A549 (cell line): ENCODE measurements at regions not wholly inside any gene's neighbourhood (a gene's known extent, or its start where the extent isn't known, plus 50 kb on each side); places are given as distances from the start of the nearest gene placed in this dataset.
"Not testable (repeated sequence)": the region's sequence is repeated elsewhere in the genome, so short reads cannot be mapped to it uniquely, and the experiment has no call there.

Experiments used
- ATAC-seq, 2 experiments: fragments of 200-7000 bp in 1 of 2; fragments of >200 bp in 1 of 2; cut with Nextera tagmentation in 1 of 2; cut with Tn5 transposase in 1 of 2; 3 replicates each; pipeline versions ENCODE4 v1.8.0 to v1.9.1; 2018 to 2020; ENCODE audit warnings: mild to moderate bottlenecking in 1 of 2, moderate library complexity in 1 of 2
- CTCF ChIA-PET: fragments of 300-600 bp; sonication (Branson Sonifier 250); formaldehyde crosslinking; extraction: SDS; loops from one replicate; lab custom pipeline; 2021; ENCODE audit warnings: antibody characterized with exemption, inconsistent platforms; lab: Yijun Ruan, JAX
- POLR2A ChIA-PET: fragments of 350-600 bp; formaldehyde crosslinking; extraction: SDS; loops from one replicate; lab custom pipeline; 2021; ENCODE audit warnings: antibody characterized with exemption, inconsistent platforms; lab: Yijun Ruan, JAX
- DNase-seq, 2 experiments: peaks; one replicate each; pipeline versions ENCODE4 v3.0.0 to v3.0.0-alpha.2; 2011 to 2016; ENCODE audit warnings: low read depth in 1 of 2, low spot score in 1 of 2
- FAIRE-seq: peaks from 2 replicates; lab custom pipeline; 2011; peaks lifted over from hg19 to GRCh38; lab: Jason Lieb, UNC
- H3K27ac ChIP-seq, 2 experiments: fragments of >200 bp; sonication (Bioruptor Twin); formaldehyde crosslinking; 3 replicates each; pipeline ENCODE4 v1.5.1; 2016 to 2017
- H3K4me1 ChIP-seq: fragments of >200 bp; sonication (Bioruptor Twin); formaldehyde crosslinking; 3 replicates; pipeline ENCODE4 v1.6.1; 2016
- H3K4me2 ChIP-seq: fragments of >200 bp; sonication (Bioruptor Twin); formaldehyde crosslinking; 3 replicates; pipeline ENCODE4 v1.6.1; 2016
- H3K4me3 ChIP-seq: fragments of >200 bp; sonication (Bioruptor Twin); formaldehyde crosslinking; 3 replicates; pipeline ENCODE4 v1.5.1; 2016
- H3K9me3 ChIP-seq: fragments of >200 bp; sonication (Bioruptor Twin); formaldehyde crosslinking; 3 replicates; pipeline ENCODE4 v1.6.1; 2016
- CBX2 ChIP-seq: fragments of 200-600 bp; sonication (generic); IDR thresholded peaks from 2 replicates; pipeline ENCODE4 v1.6.1; 2016; ENCODE audit warnings: low read depth, mild to moderate bottlenecking, borderline replicate concordance
- EHF ChIP-seq: fragments of 250-450 bp; sonication (Bioruptor Pico); IDR thresholded peaks from 2 replicates; pipeline ENCODE4 v1.5.0; 2020; ENCODE audit warnings: mild to moderate bottlenecking
- EP300 ChIP-seq, 2 experiments: fragments of >200 bp; sonication (Bioruptor Twin); formaldehyde crosslinking; IDR thresholded peaks; 2 replicates in 1 of 2; 3 replicates in 1 of 2; pipeline ENCODE4 v1.6.1; 2016 to 2017
- FOSB ChIP-seq: fragments of 250-450 bp; sonication (Bioruptor Pico); IDR thresholded peaks from 2 replicates; pipeline ENCODE4 v1.5.0; 2020; ENCODE audit warnings: mild to moderate bottlenecking, moderate library complexity
- FOSL2 ChIP-seq, 2 experiments: fragments of 450-650 bp in 1 of 2; fragments of >200 bp in 1 of 2; sonication (Bioruptor Twin) in 1 of 2; formaldehyde crosslinking; IDR thresholded peaks; 2 replicates each; pipeline versions ENCODE4 v1.5.0 to v1.6.1; 2016 to 2020; ENCODE audit warnings: mild to moderate bottlenecking in 1 of 2, moderate library complexity in 1 of 2
- GATA3 ChIP-seq: IDR thresholded peaks from 2 replicates; pipeline ENCODE4 v1.6.1; 2012; ENCODE audit warnings: borderline replicate concordance
- HES2 ChIP-seq: fragments of >200 bp; sonication (Bioruptor Twin); formaldehyde crosslinking; IDR thresholded peaks from 2 replicates; pipeline ENCODE4 v1.6.1; 2016
- HEYL ChIP-seq: fragments of 250-450 bp; sonication (Bioruptor Pico); IDR thresholded peaks from 2 replicates; pipeline ENCODE4 v1.8.0; 2021; ENCODE audit warnings: mild to moderate bottlenecking, moderate library complexity
- HOXB13 ChIP-seq: fragments of 250-450 bp; sonication (Bioruptor Pico); IDR thresholded peaks from 2 replicates; pipeline ENCODE4 v1.5.0; 2020; ENCODE audit warnings: low read depth, mild to moderate bottlenecking, moderate library complexity
- KDM5A ChIP-seq: fragments of 200-600 bp; sonication (generic); IDR thresholded peaks from 2 replicates; pipeline ENCODE4 v1.6.1; 2016; ENCODE audit warnings: antibody characterized with exemption, mild to moderate bottlenecking
- MAFK ChIP-seq: fragments of 450-650 bp; IDR thresholded peaks from 2 replicates; pipeline ENCODE4 v1.6.1; 2014; ENCODE audit not compliant: partially characterized antibody
- NPAS2 ChIP-seq: fragments of 250-450 bp; sonication (Bioruptor Pico); IDR thresholded peaks from 2 replicates; pipeline ENCODE4 v1.8.0; 2022; ENCODE audit warnings: mild to moderate bottlenecking, moderate library complexity, borderline replicate concordance
- NR3C1 ChIP-seq: fragments of >200 bp; sonication (Bioruptor Twin); formaldehyde crosslinking; IDR thresholded peaks from 3 replicates; pipeline ENCODE4 v1.6.1; 2017
- PHF8 ChIP-seq: fragments of 200-600 bp; sonication (generic); IDR thresholded peaks from 2 replicates; pipeline ENCODE4 v1.6.1; 2016; ENCODE audit warnings: low read depth, mild to moderate bottlenecking, antibody characterized with exemption, moderate library complexity, borderline replicate concordance
- RCOR1 ChIP-seq: fragments of 150-350 bp; IDR thresholded peaks from 2 replicates; pipeline ENCODE4 v1.6.1; 2014; ENCODE audit warnings: antibody characterized with exemption, low read length, low read depth
- RFX5 ChIP-seq: fragments of 450-650 bp; IDR thresholded peaks from 2 replicates; pipeline ENCODE4 v1.7.1; 2014; ENCODE audit warnings: antibody characterized with exemption, mild to moderate bottlenecking, moderate library complexity
- RNF2 ChIP-seq: fragments of 200-600 bp; sonication (generic); IDR thresholded peaks from 2 replicates; pipeline ENCODE4 v1.6.1; 2016; ENCODE audit warnings: low read depth, mild to moderate bottlenecking, antibody characterized with exemption, moderate library complexity, borderline replicate concordance
- SMC3 ChIP-seq: fragments of >200 bp; sonication (Bioruptor Twin); formaldehyde crosslinking; IDR thresholded peaks from 3 replicates; pipeline ENCODE4 v1.6.1; 2018; ENCODE audit warnings: inconsistent platforms
- TP53 ChIP-seq: fragments of 250-450 bp; sonication (Bioruptor Pico); IDR thresholded peaks from 2 replicates; pipeline ENCODE4 v1.5.0; 2021; ENCODE audit warnings: mild to moderate bottlenecking, moderate library complexity
- ZC3H11A ChIP-seq: fragments of 450-650 bp; IDR thresholded peaks from 2 replicates; pipeline ENCODE4 v1.6.1; 2014; ENCODE audit warnings: antibody characterized with exemption, mild to moderate bottlenecking
- ZFP36 ChIP-seq: fragments of 450-650 bp; IDR thresholded peaks from 2 replicates; pipeline ENCODE4 v1.6.1; 2014; ENCODE audit warnings: borderline replicate concordance; ENCODE audit not compliant: partially characterized antibody
- ZNF302 ChIP-seq: fragments of 250-450 bp; sonication (Bioruptor Pico); IDR thresholded peaks from 2 replicates; pipeline ENCODE4 v1.9.0; 2021; ENCODE audit warnings: inconsistent platforms, mild to moderate bottlenecking, moderate library complexity
- WGBS: methylation state at CpG from one replicate; pipeline ENCODE4 v1.1.6; 2017; ENCODE audit errors: missing lambda C conversion rate; 5-methylcytosine and 5-hydroxymethylcytosine counted together
- TF ChIP-seq, protein P1 (sequence below): fragments of 200-600 bp; sonication (generic); IDR thresholded peaks from 2 replicates; pipeline ENCODE4 v1.6.1; 2016; ENCODE audit warnings: antibody characterized with exemption, mild to moderate bottlenecking, moderate library complexity
- TF ChIP-seq, protein P2 (sequence below): fragments of 150-350 bp; IDR thresholded peaks from 2 replicates; pipeline ENCODE4 v1.6.1; 2014; ENCODE audit warnings: low read depth, mild to moderate bottlenecking, low read length

DNA sequence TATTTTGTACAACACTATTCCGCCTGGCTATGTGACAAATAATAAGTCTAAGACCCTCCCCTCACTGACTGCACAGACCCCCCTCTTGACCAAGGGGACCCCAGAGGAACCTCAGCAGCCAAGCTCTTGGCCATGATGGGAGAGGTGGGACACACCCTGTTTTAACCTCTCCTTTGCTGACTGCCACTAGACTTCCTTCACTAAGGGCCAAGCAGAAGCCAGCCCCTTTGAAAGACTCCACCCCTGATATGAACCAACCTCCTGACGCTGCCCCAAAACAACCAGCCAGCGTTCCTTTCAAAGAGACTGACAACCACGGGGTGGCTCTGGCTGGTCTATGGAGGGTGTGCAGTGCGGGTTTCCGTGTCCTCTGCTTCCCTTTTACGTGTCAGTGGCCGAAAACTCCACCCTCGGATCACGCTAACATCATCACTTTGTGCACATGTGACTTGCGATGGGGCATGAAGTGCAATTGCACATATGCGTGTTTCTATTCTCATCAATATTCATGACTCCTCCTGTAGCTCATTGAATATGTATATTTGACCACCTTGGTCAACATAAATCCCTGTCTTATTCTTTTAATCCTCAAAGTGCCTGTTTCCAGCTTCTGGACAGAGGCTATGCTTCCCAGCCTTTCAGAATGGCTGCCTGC, 643.9 kb downstream of the TBC1D22A start:
- FAIRE-seq (no peak), DNase-seq (no peak), ATAC-seq (no peak)
- no peak overlapping the region for H3K4me3 ChIP-seq
- ChIA-PET POLR2A (no interaction called here), CTCF (no interaction called here)
- no peak for TF ChIP-seq EP300 (IDR thresholded peaks at IDR 0.05)
- TF ChIP-seq, protein P1, sequence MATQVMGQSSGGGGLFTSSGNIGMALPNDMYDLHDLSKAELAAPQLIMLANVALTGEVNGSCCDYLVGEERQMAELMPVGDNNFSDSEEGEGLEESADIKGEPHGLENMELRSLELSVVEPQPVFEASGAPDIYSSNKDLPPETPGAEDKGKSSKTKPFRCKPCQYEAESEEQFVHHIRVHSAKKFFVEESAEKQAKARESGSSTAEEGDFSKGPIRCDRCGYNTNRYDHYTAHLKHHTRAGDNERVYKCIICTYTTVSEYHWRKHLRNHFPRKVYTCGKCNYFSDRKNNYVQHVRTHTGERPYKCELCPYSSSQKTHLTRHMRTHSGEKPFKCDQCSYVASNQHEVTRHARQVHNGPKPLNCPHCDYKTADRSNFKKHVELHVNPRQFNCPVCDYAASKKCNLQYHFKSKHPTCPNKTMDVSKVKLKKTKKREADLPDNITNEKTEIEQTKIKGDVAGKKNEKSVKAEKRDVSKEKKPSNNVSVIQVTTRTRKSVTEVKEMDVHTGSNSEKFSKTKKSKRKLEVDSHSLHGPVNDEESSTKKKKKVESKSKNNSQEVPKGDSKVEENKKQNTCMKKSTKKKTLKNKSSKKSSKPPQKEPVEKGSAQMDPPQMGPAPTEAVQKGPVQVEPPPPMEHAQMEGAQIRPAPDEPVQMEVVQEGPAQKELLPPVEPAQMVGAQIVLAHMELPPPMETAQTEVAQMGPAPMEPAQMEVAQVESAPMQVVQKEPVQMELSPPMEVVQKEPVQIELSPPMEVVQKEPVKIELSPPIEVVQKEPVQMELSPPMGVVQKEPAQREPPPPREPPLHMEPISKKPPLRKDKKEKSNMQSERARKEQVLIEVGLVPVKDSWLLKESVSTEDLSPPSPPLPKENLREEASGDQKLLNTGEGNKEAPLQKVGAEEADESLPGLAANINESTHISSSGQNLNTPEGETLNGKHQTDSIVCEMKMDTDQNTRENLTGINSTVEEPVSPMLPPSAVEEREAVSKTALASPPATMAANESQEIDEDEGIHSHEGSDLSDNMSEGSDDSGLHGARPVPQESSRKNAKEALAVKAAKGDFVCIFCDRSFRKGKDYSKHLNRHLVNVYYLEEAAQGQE, result no peak
- TF ChIP-seq SMC3, result no peak
- TF ChIP-seq TP53 (CRISPR knock-in tag), result no peak
- TF ChIP-seq RCOR1, result no peak
- no peak for TF ChIP-seq KDM5A
- TF ChIP-seq HEYL (CRISPR knock-in tag), result no peak
- TF ChIP-seq ZNF302 (CRISPR knock-in tag), result no peak
- no peaks in the 10 kb centered on the region for H3K9me3 ChIP-seq
- H3K4me2 ChIP-seq, result no peak overlapping the region
- H3K27ac ChIP-seq, result no peak overlapping the region
- 56% methylated on average over 11 of the region's 12 CpGs for WGBS
- H3K4me1 ChIP-seq, result no peaks in the 10 kb centered on the region

DNA sequence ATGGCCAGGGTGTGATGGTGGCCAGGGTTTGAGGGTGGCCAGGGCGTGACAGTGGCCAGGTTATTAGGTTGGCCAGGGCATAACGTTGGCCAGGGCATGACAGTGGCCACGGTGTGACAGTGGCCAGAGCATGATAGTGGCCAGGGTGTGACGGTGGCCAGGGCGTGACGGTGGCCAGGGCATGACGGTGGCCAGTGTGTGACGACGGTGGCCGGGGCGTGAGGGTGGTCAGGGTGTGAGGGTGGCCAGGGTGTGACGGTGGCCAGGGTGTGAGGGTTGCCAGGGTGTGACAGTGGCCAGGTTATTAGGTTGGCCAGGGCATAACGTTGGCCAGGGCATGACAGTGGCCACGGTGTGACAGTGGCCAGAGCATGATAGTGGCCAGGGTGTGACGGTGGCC, 642.8 kb downstream of the TBC1D22A start:
- FAIRE-seq, DNase-seq, CTCF ChIA-PET, H3K27ac ChIP-seq, POLR2A ChIA-PET, H3K4me3 ChIP-seq, H3K4me1 ChIP-seq, H3K9me3 ChIP-seq, ATAC-seq, H3K4me2 ChIP-seq: not testable (repeated sequence)
- WGBS, result 30% methylated on average over 9 of the region's 15 CpGs

GRCh38 chr22:47402876-47403525, 640.6 kb downstream of the TBC1D22A start:
- ATAC-seq (no peak; a peak in 1 of 6 replicates), DNase-seq (no peak), FAIRE-seq (no peak)
- 71% methylated on average over 14 of the region's 14 CpGs for WGBS
- H3K9me3 ChIP-seq, result no peaks in the 10 kb centered on the region
- ChIA-PET CTCF (no interaction called here), POLR2A (no interaction called here)
- TF ChIP-seq NR3C1, result no peak
- TF ChIP-seq PHF8, result no peak
- TF ChIP-seq ZC3H11A, result no peak
- TF ChIP-seq FOSB (CRISPR knock-in tag), result no peak
- TF ChIP-seq CBX2, result no peak
- TF ChIP-seq RFX5, result no peak
- no peak for TF ChIP-seq MAFK
- TF ChIP-seq NPAS2, result no peak
- no peak for TF ChIP-seq ZFP36
- no peak for TF ChIP-seq EHF (CRISPR knock-in tag)
- no peak for TF ChIP-seq GATA3
- no peak for TF ChIP-seq HEYL (CRISPR knock-in tag)
- no peak for TF ChIP-seq HES2
- TF ChIP-seq, protein P1, result no peak
- TF ChIP-seq RNF2, result no peak
- no peak for TF ChIP-seq FOSL2 (IDR thresholded peaks at IDR 0.05)
- no peak for TF ChIP-seq FOSL2 (CRISPR knock-in tag; IDR thresholded peaks at IDR 0.05)
- no peak for TF ChIP-seq HOXB13 (CRISPR knock-in tag)
- TF ChIP-seq, protein P2, sequence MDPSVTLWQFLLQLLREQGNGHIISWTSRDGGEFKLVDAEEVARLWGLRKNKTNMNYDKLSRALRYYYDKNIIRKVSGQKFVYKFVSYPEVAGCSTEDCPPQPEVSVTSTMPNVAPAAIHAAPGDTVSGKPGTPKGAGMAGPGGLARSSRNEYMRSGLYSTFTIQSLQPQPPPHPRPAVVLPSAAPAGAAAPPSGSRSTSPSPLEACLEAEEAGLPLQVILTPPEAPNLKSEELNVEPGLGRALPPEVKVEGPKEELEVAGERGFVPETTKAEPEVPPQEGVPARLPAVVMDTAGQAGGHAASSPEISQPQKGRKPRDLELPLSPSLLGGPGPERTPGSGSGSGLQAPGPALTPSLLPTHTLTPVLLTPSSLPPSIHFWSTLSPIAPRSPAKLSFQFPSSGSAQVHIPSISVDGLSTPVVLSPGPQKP, result no peak
- no peak for TF ChIP-seq KDM5A
- H3K4me1 ChIP-seq, result no peaks in the 10 kb centered on the region
- no peak overlapping the region for H3K27ac ChIP-seq
- no peak overlapping the region for H3K4me3 ChIP-seq
- H3K4me2 ChIP-seq, result no peak overlapping the region
